ENCODE measurements at regions not wholly inside any gene's neighbourhood (a gene's known extent, or its start where the extent isn't known, plus 50 kb on each side); places are given as distances from the start of the nearest gene placed in this dataset.

DNA sequence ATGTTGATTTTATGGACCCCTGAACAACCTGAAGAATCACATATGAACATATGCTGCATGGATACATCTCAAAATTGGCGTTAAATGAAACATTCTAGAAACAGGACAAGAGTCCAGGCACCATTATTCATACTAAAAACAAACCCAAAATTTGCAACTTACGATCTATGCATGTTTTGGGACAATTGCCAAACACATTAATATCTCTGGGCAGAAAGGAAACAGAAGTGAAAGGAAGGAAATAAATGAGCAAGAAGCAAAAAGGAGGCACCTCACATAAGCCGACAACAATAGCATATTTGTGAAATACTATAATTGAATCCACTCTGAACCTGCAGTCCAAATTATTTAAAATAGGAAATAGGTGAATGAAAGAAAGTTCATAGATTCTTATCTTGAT is 1505.3 kb downstream of the AACS start:
- DNase-seq (ENCODE audit: low read depth, low spot score): no peak

DNA sequence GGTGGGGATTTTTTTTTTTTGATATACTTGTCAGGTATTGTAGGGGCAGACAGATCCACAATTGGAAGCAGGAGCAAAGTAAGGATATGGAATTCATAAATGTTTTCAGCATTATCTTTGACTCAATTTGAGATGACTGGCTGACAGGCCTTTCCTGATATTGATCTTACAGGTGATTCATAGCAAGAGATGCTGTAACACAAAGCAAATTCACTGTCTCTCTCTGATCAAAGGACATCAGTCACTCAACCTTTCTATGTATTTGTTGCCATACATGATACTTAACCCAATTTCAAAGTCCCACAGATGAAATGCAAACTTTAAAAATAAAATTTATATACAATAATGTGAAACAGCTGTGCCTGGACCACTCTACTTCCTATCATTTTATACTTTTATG is 1506.9 kb downstream of the AACS start:
- no peak for DNase-seq (ENCODE audit: low read depth, low spot score)

DNA sequence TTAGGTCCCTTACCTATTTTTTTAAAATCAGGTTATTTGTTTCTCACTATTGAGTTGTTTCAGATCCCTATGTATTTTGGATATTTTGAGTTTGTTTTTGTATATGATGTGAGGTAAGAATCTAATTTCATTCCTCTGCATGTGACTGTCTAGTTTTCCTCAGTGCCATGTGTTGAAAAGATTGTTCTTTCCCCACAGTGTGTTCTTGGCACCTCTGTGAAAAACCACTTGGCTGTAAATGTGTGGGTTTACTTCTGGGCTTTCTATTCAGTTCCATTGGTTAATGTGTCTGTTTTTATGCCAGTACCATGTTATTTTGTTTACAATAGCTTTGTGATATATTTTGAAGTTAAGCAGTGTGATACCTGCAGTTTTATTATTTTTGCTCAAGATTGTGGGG is 1516.4 kb downstream of the AACS start:
- DNase-seq (ENCODE audit: low read depth, low spot score): no peak

DNA sequence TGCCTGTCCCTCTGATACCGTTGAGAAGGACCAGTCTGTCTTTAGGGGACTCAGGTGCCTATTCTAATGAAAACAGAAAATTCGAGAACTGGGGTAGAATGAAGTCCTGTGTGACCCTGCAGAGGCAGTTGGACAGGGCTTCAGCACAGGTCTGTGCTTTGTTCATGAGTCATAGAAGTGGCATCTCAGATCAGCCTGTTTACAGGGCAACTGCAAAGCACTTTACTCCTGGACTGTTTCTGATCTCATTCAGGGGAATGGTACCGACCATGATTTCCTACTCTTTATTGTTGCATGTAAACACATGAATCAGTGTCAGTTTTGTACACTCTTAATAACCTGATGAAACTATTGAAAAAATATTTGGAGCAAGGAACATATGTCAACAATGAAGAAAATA is 1517.0 kb downstream of the AACS start:
- DNase-seq (ENCODE audit: low read depth, low spot score): no peak

DNA sequence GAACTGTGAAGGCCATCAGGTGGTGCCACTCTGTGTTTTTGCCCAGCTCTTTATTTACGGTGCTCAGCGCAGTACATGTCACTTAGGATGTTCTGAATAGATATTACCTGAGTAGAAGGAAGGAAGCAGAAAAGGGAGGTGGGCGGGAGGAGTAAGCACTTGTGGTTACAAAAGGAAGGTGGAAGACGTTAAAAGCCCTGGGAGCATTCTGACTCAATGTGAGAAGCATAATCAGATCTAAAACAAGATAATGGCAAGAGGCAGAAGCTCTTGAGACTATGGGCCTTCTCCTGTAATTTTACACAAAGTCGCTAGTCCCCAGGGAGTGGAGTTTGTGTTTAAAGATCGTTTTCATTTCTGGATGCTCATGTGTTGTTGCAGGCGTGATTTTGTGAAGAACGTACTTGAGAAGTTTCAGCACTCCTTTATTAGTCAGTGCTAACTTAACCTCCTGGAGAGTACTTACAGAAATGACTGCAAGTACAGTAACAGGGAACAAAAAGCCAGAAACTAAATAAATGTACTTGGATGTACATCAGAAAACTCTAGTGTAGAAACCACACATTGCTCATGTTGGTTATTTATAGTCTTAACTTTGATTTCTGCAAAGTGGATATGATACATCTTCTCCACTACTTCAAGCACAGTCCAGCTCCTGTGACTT is 1523.5 kb downstream of the AACS start:
- DNase-seq (ENCODE audit: low read depth, low spot score): no peak

DNA sequence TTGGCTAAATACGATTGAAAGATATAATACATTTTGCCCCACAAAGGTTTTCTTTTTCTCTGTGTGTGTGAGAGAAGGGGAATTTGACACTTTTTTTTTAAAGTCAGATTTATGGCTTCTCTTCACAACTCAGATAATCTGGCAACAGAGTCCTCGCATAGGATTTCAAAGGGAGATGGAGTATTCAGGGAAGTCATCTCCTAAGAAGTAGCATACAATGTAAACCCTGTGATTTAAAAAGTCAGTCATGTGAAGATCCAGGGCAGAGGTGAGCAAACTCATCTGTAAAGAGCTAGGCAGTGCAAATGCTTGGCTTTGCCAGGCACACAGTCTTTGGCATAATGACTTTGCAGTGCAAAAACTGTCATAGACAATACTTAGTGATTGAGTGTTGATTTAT is 1526.3 kb downstream of the AACS start:
- DNase-seq (ENCODE audit: low read depth, low spot score): no peak

DNA sequence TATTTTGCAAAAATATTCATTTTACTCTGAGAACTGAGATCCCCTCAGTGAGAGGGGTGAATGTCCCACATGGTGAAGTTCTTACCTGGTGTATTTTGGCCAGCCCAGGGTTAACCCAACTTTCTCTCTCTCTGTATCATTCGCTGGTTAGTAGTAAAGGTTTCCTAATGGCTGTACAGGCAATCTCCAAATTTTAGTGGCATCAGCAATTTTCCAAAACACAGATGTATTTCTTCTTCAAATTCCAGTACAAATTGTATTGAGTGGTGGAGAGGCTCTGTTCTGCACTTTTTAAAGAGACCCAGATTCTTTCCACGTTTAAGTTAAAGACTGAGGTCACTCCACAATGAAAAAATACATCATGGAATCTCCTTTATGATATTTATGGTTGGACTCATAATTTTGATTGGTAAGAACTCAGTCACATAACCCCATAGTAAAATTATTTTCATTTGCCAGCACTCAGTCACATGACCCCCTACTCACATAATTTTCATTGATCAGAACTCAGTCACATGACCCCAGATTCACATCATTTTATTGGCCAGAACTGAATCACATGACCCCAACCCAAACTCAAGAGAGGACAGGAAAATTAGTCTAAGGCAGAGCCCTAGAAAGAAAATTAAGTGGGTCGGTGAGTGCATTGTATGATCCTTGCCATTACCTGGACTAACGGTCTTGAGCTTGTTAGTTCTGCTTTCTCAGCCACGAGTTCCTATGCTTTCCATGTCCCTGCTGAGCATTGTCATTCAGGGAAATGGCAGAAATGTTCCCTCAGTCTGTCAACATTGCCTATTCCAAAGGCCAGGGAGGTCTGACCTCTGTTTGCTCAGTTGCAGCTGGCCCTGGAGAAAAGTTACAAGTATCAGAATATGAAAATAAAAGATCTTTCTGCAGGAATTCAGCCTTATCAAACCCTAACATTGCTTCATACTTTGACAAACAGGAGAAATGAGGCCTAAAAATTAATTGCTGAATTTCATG is 1536.2 kb downstream of the AACS start:
- no peak for DNase-seq (ENCODE audit: low read depth, low spot score)

DNA sequence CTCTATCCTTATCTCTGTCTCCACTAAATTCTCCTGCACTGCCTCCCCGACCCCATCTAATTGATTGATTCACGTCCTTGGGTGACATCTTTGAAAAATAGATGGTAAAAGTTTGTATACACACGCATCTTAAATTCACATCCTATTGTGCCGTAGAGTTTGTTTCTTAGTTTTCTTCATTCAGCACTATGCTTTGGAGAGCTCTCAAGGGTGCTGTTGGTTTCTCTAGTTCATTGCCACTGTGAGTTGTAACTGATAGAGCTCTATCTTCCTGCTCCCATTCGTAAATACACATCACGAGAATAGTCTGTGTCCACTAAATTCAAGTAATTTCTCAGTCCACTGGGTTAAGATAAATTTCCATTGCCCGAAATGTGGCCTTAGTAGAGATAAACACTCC is 1537.4 kb downstream of the AACS start:
- no peak for DNase-seq (ENCODE audit: low read depth, low spot score)

DNA sequence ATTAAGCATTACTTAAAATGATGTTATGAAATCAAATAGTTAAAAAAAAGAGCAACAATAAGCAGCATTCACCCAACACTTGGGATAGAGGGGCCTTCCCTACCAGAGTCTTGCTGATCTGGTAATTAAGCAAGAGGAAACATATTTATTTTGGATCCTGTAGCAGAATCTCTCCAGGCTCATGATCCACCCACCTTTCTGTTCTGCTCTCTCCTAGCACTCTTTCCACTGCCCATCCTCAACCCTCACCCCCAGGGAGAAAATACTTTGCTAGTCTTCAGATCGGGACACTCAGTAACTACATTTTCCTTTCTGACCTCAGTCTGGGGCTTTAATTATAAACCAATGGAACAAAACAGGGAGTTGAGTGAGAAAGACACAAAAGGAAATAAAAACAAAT is 1541.9 kb downstream of the AACS start:
- DNase-seq (ENCODE audit: low read depth, low spot score): no peak

DNA sequence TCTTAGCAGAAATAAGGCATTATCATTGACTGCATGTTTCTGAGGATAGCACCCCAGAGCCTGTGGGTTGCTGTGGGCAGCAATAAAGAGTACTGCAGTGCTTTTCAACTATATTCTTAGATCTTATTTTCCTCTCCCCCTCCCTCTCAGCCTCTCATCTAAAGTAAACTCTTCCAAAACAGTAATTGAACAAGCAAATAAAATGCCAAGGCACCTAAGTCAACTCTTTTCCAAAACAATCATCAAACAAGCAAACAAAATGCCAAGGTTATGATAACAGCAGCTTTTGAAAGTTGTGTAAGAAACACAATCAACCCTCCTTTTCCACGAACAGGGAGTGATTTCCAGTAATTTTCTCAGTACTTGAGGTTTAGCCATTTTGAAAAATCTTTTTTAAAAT is 1542.6 kb downstream of the AACS start:
- no peak for DNase-seq (ENCODE audit: low read depth, low spot score)

DNA sequence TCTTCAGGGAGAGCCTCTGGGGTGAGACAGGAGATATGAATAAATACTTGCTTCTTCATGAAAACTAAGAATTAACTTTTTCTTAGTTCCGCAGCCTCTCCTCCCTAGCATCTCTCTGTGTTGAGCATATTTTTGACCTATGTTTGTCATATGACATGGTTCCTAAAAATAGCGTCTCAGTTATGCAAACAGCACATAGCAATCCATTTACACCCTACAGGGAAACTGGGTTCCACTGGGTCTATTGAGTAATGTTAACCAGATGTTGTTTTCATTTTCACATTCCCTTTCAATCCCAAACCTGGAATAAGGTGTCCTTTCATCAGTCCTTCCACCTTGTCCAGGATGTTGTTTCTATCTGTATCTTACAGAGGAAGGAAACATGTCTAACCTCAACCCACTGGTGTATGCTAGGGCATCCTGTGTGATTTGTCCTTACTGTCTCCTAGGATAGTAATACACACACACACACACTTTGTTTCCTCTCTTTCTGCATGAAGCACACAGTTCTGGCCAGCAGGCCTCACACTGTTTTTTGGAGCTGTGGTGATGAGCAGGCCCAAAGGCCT is 1543.5 kb downstream of the AACS start:
- no peak for DNase-seq (ENCODE audit: low read depth, low spot score)

DNA sequence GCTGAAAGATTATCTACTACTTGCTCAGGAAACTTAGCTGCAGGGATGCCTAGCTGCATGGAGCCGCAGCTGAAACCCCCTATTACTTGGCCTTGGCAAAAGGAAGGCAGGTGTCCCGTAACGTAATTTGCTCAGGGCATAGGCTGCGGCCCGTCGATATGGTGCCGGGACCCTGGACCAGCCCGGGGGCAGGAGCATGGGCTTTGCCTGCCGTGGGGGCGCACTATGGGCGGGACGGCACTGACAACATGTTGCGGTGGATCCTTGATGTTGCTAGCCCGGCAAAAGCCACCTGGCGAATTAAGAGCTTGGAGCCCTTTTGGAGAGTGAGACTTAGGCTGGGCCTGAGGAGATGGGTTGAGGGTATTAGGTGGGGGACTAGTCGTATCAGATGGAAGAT is 1551.2 kb downstream of the AACS start:
- no peak for DNase-seq (ENCODE audit: low read depth, low spot score)

DNA sequence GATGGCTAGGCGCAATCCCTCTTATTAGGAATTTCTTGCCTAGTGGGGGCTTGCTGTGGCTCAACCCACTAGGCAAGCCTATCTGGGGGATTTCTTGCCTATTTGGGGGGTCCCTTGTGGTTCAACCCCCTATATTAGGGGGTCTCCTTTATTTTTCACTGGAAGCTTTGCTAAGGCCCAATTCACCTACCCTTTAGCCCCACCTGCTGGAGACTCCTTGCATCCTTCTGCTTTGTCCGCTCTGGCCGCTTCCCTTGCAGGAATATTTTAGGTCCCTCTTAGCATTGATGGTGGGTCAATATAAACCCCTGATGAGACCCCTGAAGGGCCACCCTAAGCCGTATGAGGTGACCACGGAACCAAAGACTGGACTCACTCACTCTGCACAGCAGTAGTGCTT is 1552.1 kb downstream of the AACS start:
- no peak for DNase-seq (ENCODE audit: low read depth, low spot score)

DNA sequence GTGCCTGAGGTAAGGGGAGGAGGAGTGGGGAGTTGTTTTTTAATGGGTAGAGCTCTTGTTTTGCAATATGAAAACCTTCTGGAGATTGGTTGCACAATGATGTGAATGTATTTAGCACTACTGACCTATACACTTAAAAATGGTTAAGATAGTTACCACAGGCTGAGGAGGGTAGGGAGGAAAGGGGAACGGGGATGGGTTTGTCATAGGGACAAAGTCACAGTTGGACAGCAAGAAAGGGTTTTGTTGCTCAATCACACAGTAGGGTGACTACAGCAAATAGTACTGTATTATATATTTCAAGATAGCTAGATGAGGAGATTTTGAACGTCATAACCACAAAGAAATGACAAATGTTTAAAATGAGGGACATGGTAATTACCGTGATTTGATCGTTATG is 1562.4 kb downstream of the AACS start:
- no peak for DNase-seq (ENCODE audit: low read depth, low spot score)

DNA sequence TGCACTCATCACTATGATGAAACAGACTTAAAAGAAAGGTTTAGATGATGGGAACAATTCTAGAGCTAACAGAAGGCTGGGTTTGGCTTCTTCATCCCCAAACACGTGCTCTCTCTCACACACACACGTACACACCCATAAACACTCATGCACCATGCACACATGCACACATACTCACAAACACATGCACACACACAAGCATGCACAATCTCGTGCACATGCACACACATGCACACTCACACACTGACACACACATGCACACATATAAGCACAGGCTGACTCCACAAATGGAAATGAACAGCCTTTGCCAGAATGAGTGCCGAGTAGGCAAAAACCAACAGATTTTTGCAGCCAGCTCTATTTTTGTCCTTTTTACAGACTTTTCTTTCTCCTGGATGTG is 1571.6 kb downstream of the AACS start:
- DNase-seq (ENCODE audit: low read depth, low spot score): no peak

DNA sequence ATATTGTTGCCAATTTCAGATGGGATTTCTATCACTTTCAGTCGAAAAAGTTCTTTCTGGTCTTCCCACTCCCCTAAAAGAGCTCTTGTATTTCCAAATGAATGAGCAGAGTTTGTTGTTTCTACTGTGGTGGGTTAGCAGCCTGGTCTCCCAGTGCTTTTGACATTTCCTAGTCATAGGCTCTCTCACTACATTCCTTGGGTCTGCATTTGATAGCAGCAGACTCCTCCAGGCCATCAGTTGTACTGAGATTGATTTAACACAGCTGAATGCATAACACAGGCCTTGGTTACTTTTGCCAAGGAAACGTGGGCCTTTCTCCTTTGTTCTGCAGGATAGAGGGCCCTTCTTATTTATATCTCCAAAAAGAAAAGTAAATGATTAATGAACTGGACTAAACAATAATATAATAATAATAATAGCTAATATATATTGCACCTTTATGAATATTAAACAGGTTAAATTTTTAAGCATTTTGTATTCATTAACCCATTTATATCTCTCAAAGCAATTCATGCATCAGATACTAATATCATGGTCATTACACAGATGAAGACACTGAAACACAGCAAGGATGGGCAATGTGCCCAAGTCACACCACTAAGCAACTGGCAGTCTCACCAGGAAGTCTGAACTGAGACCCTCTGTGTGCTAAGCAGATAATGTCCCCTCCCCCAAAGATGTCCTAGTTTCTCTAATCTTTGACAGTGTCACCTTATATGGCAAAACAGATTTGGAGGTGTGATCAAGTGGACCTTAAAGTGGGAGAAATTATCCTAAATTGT is 1579.2 kb downstream of the AACS start:
- DNase-seq (ENCODE audit: low read depth, low spot score): no peak

DNA sequence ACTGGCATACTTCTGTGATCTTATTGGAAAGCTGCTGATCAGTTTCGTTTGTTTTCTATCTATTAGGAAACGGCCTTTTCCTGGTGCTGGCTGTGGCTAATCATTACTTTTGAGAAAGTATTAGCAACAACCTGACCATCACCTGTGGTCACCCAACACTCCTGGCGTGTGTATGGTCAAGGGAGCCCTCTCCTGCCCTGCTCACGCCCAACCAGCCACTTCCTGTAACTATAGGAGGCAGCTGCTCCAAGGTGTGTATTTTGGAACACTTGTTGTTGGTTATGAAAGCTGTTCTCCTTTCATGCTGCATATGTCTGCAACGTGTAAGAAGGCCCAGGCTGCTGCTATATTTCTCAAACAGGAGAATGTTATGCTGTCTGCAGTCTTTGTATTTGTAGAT is 1582.8 kb downstream of the AACS start:
- no peak for DNase-seq (ENCODE audit: low read depth, low spot score)

DNA sequence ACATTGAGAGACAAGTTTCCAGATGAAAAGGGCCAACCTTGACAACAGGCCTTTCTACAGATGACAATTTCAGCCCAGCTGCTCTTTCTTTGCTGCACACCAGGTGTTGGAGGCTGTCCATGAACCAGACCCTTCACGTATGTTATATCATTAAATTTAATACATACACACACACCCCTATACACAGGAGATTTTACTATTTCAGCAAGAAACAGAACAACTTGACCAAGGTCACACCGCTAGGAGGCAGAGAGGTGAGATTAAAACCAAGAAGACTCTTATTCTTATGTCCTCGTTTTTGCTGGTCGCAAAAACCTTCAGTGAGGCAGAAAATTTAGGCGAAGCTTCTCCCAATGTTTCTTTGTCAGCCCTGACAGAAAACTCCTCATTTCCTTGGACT is 1585.9 kb downstream of the AACS start:
- DNase-seq (ENCODE audit: low read depth, low spot score): no peak

DNA sequence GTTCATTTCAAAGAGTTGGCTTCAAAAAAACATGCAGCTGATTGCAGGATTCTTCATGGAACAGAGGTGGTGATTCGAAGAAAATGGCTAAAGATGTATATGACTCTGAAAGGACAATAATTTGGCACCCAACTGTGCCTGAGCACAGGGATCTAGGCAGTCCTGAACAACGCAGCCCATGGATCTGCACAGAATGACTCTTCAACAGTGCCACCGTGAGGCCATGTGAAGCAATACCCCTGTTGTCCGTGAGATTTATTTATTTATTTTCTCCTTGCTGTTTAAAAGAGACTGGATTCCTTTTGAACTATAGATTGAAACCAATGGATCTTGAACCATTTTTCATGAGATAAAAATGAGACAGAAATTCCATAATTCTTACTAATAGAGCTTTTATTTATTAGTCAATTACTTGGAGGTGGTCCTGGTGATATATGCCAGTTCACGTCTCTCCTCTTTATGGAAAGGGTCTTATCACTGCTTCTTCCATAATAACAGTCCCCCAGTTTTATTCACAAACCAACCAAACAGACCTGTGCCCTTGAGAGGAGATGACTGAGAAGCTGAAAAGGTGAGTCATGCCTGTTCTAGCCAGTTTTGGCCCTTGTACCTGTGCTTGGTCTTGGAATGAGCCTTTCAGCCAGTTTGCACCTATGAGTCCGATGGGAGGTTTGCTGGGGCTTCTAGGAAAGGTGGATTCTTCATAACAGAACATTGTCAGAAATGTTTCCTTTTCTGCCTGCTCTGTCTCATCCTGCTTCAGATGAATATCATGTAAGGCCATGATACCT is 1598.3 kb downstream of the AACS start:
- DNase-seq (ENCODE audit: low read depth, low spot score): no peak

DNA sequence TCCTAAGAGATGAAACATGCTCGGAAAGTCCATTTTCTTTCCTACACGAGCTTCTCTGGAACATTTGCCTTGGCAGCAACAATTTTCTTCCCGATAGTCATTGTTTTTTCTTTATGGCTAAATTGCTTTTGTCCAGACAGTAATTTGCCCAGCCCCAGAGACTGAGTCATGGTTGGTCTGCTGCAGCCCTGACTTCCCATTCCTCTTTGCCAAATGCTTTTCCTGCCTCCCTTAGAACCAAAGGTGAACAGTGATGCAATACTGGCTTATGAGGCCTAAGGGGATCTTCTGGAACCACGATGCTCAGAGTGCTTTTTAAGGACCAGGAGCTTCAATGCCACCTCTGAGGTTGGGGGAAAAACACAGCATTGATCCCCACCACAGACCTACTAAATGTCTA is 1599.6 kb upstream of the TMEM132C start:
- no peak for DNase-seq (ENCODE audit: low read depth, low spot score)

DNA sequence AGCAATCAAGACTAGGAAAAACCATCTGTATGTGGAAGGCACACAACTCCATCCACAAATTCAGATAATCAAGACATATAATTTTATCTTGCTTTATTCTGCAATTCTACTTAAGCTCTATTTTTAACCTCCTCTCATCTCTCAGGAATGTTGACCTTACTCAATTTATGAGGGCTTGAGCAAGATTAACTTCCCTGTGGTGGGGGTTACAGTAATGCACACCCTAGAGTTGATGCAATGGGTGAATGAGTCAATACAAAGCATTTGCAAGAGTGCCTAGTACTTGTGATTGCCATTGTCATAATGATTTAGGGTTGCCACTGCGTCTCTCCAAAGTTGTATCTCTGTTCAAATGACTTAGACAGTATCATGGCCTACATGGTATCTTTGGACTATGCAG is 1598.4 kb upstream of the TMEM132C start:
- no peak for DNase-seq (ENCODE audit: low read depth, low spot score)

All from brain pericyte (primary cell).